HG02938 (cell line): ENCODE measurements at regions not wholly inside any gene's neighbourhood (a gene's known extent, or its start where the extent isn't known, plus 50 kb on each side); places are given as distances from the start of the nearest gene placed in this dataset.
A peak's percentile ranks its signal among the peaks of the same experiment; 100 is the strongest.
"Not testable (repeated sequence)": the region's sequence is repeated elsewhere in the genome, so short reads cannot be mapped to it uniquely, and the experiment has no call there.

ENCODE experiments used
- ATAC-seq: cut with Tn5 transposase; IDR thresholded peaks from one replicate; pipeline ENCODE4 v1.9.1; 2021; ENCODE audit warnings: mild to moderate bottlenecking, moderate library complexity; ENCODE audit not compliant: unreplicated experiment

GRCh38 chr2:17202628-17203027 is 315.6 kb downstream of the RAD51AP2 start:
- peak; percentile 89 for ATAC-seq

GRCh38 chr2:17199741-17200140 is 318.5 kb downstream of the RAD51AP2 start:
- ATAC-seq: no peak

- ATAC-seq: no peak
Measured at GRCh38 chr2:17196380-17196779, 321.9 kb downstream of the RAD51AP2 start.

- no peak for ATAC-seq
Measured at GRCh38 chr2:17195016-17195415, 323.2 kb downstream of the RAD51AP2 start.

GRCh38 chr2:17194083-17194482 is 324.2 kb downstream of the RAD51AP2 start:
- ATAC-seq: no peak

- ATAC-seq: not testable (repeated sequence)
Measured at GRCh38 chr2:17193433-17193890, 324.8 kb downstream of the RAD51AP2 start.

GRCh38 chr2:17191223-17191622 is 327.0 kb downstream of the RAD51AP2 start:
- ATAC-seq: no peak

- ATAC-seq: no peak
Measured at GRCh38 chr2:17190527-17190926, 327.7 kb downstream of the RAD51AP2 start.

GRCh38 chr2:17188721-17189120 is 329.5 kb downstream of the RAD51AP2 start:
- no peak for ATAC-seq

- no peak for ATAC-seq
Measured at GRCh38 chr2:17184512-17184911, 333.7 kb downstream of the RAD51AP2 start.

- peak; percentile 35 for ATAC-seq
Measured at GRCh38 chr2:17182399-17182798, 335.8 kb downstream of the RAD51AP2 start.

- no peak for ATAC-seq
Measured at GRCh38 chr2:17181051-17181752, 337.0 kb downstream of the RAD51AP2 start.

- no peak for ATAC-seq
Measured at GRCh38 chr2:17179145-17179808, 339.0 kb downstream of the RAD51AP2 start.

GRCh38 chr2:17177088-17177487 is 341.2 kb downstream of the RAD51AP2 start:
- ATAC-seq: no peak

GRCh38 chr2:17171446-17172049 is 346.7 kb downstream of the RAD51AP2 start:
- ATAC-seq: peak; percentile 70

GRCh38 chr2:17166506-17166905 is 351.7 kb downstream of the RAD51AP2 start:
- ATAC-seq: no peak

GRCh38 chr2:17164550-17164949 is 353.7 kb downstream of the RAD51AP2 start:
- ATAC-seq: no peak

GRCh38 chr2:17163638-17164037 is 354.6 kb downstream of the RAD51AP2 start:
- no peak for ATAC-seq

GRCh38 chr2:17162713-17163112 is 355.5 kb downstream of the RAD51AP2 start:
- no peak for ATAC-seq

- ATAC-seq: peak; percentile 92
Measured at GRCh38 chr2:17160594-17160993, 357.6 kb downstream of the RAD51AP2 start.

GRCh38 chr2:17156086-17156485 is 362.2 kb downstream of the RAD51AP2 start:
- no peak for ATAC-seq

- ATAC-seq: no peak
Measured at GRCh38 chr2:17149945-17150344, 368.3 kb downstream of the RAD51AP2 start.
